ENCODE measurements at regions not wholly inside any gene's neighbourhood (a gene's known extent, or its start where the extent isn't known, plus 50 kb on each side); places are given as distances from the start of the nearest gene placed in this dataset.
"Not testable (repeated sequence)": the region's sequence is repeated elsewhere in the genome, so short reads cannot be mapped to it uniquely, and the experiment has no call there.

- no peak for DNase-seq (ENCODE audit: low read depth in 2 of 2)
Measured at GRCh38 chr10:123378302-123378701, 224.1 kb downstream of the BUB3 start.

DNA sequence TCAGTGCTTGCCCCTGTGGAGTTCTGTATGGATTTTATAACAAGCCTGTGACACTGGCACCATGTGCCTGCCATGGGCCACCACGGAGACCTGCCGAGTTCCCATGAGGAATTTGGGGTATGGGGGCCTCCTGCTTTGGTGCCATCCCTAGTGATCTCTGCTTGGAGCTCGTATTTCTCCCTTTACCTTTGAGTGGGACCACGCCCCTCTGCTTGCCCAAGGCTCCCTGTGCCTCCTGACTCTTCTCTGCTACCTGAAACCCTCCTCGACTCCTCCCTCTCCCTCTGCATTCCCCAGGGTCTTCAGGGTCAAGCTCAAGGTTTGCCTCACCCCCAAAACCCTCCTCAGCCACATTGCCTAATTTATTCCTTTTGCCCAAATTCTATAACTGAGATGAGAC, 225.0 kb downstream of the BUB3 start:
- DNase-seq (ENCODE audit: low read depth in 2 of 2): no peak

DNA sequence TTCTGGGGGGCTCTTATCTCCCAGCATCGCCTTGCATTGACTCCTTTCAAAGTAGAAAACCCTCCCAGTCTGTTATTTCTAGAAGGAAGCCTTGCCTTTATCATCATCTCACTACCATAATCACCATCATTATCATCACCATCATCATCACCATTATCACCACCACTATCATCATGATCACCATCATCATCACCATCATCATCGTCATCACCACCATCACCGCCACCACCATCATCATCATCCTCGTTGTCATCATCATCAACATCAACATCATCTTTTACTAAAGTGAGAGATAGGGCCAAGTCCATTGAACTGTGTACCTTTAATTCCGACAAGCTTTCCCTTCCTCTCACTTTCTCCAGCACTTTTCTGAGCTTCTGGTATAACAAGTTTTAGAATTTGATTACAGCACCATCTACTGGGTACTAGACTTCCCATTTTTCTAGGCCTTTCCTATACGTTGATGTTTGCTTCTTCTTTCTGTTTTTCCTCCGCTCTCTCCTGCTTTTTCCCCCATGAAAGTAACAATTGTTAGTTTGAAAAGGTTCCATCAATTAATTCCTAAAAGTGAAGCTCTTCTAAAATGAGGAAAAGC, 226.4 kb downstream of the BUB3 start:
- no peak for DNase-seq (ENCODE audit: low read depth in 2 of 2)

GRCh38 chr10:123381224-123381623, 227.0 kb downstream of the BUB3 start:
- DNase-seq (ENCODE audit: low read depth in 2 of 2): no peak

- DNase-seq (ENCODE audit: low read depth in 2 of 2): no peak
Measured at GRCh38 chr10:123382491-123382890, 228.3 kb downstream of the BUB3 start.

GRCh38 chr10:123385508-123386080, 231.4 kb downstream of the BUB3 start:
- no peak for DNase-seq (ENCODE audit: low read depth in 2 of 2)

- no peak for DNase-seq (ENCODE audit: low read depth in 2 of 2)
Measured at GRCh38 chr10:123389520-123389919, 235.3 kb downstream of the BUB3 start.

GRCh38 chr10:123390332-123390731, 236.1 kb downstream of the BUB3 start:
- no peak for DNase-seq (ENCODE audit: low read depth in 2 of 2)

DNA sequence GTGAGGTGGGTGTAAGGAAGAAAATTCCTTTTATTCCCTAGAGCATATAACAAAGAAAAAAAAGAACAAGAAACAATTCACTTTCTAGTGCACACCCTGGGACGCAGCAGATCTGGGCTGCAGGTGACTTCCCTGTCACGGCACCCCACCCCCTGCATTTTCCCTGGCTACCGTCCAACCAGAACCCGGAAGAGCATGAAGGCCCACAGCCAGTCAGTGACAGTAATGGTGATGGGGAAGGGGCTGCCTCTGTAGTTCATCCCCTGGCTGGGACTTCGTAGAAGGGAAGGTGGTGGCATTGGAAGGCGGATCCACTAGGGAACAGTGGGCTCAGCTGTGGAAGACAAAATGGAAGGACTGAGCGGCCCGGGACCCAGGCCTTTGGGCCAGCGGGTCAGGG, 236.7 kb downstream of the BUB3 start:
- no peak for DNase-seq (ENCODE audit: low read depth in 2 of 2)

GRCh38 chr10:123391275-123392028, 237.2 kb downstream of the BUB3 start:
- no peak for DNase-seq (ENCODE audit: low read depth in 2 of 2)

GRCh38 chr10:123392182-123392963, 238.2 kb downstream of the BUB3 start:
- DNase-seq (ENCODE audit: low read depth in 2 of 2): no peak

GRCh38 chr10:123393170-123393569, 239.0 kb downstream of the BUB3 start:
- DNase-seq (ENCODE audit: low read depth in 2 of 2): no peak

- DNase-seq (ENCODE audit: low read depth in 2 of 2): no peak
Measured at GRCh38 chr10:123394382-123394781, 240.2 kb downstream of the BUB3 start.

DNA sequence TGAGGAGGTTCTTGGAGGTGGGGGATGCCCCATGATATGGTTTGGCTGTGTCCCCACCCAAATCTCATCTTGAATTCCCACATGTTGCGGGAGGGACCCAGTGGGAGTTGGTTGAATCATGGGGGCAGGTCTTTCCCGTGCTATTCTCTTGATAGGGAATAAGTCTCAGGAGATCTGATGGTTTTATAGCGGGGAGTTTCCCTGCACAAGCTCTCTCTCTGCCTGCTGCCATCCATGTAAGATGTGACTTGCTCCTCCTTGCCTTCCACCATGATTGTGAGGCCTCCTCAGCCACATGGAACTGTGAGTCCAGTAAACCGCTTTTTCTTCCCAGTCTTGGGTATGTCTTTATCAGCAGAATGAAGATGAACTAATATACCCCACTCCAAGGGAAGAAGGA, 241.0 kb downstream of the BUB3 start:
- DNase-seq (ENCODE audit: low read depth in 2 of 2): not testable (repeated sequence)

DNA sequence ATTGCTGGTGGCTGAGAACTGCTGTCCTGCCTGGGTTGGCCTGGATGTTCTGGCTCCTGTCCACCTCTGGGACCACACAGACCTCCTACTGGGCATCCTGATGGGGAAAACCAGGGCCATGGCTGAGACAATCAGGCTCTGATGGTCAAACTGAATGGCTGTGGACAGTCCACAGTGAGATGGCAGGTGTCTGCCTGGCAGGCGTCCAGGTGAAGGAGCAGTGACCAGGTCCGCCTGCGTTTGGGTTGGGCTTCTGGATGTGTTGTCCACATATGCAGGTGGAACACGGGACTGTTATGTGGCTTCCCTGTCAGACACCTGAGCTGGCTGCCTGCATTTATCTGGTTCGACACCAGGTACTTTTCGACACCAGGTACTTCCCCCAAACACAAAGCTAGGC, 241.7 kb downstream of the BUB3 start:
- no peak for DNase-seq (ENCODE audit: low read depth in 2 of 2)

GRCh38 chr10:123398180-123398591, 244.0 kb downstream of the BUB3 start:
- no peak for DNase-seq (ENCODE audit: low read depth in 2 of 2)

- DNase-seq (ENCODE audit: low read depth in 2 of 2): no peak
Measured at GRCh38 chr10:123398756-123399155, 244.6 kb downstream of the BUB3 start.

- DNase-seq (ENCODE audit: low read depth in 2 of 2): no peak
Measured at GRCh38 chr10:123399276-123399839, 245.2 kb downstream of the BUB3 start.

DNA sequence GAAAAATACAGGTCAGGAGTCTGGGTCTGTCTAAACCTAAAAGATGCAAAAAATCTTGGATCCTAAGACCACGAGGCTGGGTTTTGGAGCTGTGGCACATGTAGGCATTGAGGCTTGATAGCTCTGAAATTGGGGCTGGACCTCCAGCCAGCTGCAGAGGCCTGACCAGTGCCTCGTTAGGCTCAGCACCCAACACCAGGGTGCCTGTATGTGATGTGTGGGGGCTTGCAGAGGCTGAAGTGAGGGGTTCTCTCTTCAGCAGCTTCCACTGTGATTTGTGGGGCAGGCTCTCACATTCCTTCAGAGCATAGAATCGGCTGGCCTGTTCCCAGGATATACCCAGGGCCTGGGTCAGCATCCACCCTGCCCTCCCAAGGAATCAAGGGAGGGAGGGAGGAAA, 247.8 kb downstream of the BUB3 start:
- DNase-seq (ENCODE audit: low read depth in 2 of 2): no peak

GRCh38 chr10:123402656-123403055, 248.5 kb downstream of the BUB3 start:
- no peak for DNase-seq (ENCODE audit: low read depth in 2 of 2)

DNA sequence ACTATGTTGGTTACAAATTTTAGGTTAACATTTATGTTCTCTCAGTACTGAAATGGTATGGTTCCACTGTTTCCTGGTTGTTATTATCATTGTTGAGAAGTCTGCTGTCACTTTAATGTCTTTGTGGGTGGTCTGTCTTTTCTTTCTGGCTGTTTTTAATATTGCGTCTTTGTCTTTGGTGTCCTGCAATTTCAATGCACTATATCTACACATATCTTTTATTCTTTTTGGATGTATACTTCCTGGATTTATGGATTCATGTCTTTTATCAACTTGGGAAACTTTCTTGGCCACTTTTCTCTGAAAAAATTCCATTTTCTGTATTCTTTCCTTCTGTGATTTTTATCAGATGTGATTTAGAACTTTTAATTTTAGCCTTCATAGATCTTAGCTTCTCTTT, 250.2 kb downstream of the BUB3 start:
- DNase-seq (ENCODE audit: low read depth in 2 of 2): no peak

DNA sequence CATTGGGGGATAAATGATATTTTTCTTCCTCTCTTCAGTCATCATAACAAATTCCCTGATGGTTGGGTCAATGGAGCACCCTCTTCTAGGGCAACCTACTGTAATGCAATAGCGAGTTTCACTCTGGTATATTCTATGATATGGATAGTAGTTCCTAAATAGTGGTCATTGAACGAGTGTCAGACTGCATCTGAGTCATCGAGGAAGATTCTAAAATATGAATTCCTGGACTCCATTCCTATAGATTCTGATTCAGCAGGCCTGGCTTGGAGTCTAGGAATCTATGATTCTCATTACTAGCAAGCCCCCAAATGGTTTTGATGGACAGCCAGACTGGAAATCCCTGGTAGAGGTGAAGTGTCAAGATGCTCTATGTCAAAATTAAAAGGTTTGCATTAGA, 254.5 kb downstream of the BUB3 start:
- DNase-seq (ENCODE audit: low read depth in 2 of 2): no peak
